Esophagus muscularis mucosa (tissue), 4 donors: ENCODE measurements at regions not wholly inside any gene's neighbourhood (a gene's known extent, or its start where the extent isn't known, plus 50 kb on each side); places are given as distances from the start of the nearest gene placed in this dataset.

Experiments
- DNase-seq: peaks from one replicate; pipeline ENCODE4 v3.0.0-alpha.2; 2017; ENCODE audit errors: extremely low spot score
- H3K27ac ChIP-seq, 4 donors: fragments of 200-600 bp; sonication (generic); replicated peaks in 1 of 4; 1 replicate in 3 of 4; 2 replicates in 1 of 4; pipeline ENCODE4 v1.5.1; 2016 to 2019; ENCODE audit warnings: mild to moderate bottlenecking in 1 of 4
- H3K27me3 ChIP-seq, 4 donors: fragments of 200-600 bp; sonication (generic); one replicate each; pipeline versions ENCODE4 v1.5.1 to v1.6.0; 2016 to 2019
- H3K36me3 ChIP-seq, 4 donors: fragments of 200-600 bp; sonication (generic); one replicate each; pipeline ENCODE4 v1.5.1; 2016 to 2019
- H3K4me1 ChIP-seq, 4 donors: fragments of 200-600 bp; sonication (generic); one replicate each; pipeline ENCODE4 v1.5.1; 2016 to 2019
- H3K4me3 ChIP-seq, 4 donors: fragments of 200-600 bp; sonication (generic); 1 replicate in 2 of 4; 2 replicates in 2 of 4; pipeline ENCODE4 v1.5.1; 2016 to 2019; ENCODE audit warnings: mild to moderate bottlenecking in 4 of 4, moderate library complexity in 1 of 4
- H3K9me3 ChIP-seq, 4 donors: fragments of 200-600 bp; sonication (generic); 1 replicate in 3 of 4; 2 replicates in 1 of 4; pipeline ENCODE4 v1.5.1; 2016 to 2019
- CTCF ChIP-seq, 3 experiments: fragments of 200-600 bp in 2 of 3; fragments of 450-650 bp in 1 of 3; sonication (generic) in 2 of 3; IDR thresholded peaks; one replicate each; pipeline ENCODE4 v1.5.1; 2017 to 2019; ENCODE audit warnings: antibody characterized with exemption in 3 of 3, mild to moderate bottlenecking in 2 of 3, moderate library complexity in 1 of 3
- EP300 ChIP-seq: sonication (generic); formaldehyde crosslinking; IDR thresholded peaks from one replicate; pipeline ENCODE4 v1.6.1; 2017; ENCODE audit warnings: antibody characterized with exemption
- POLR2A ChIP-seq: fragments of 450-650 bp; IDR thresholded peaks from one replicate; pipeline ENCODE4 v1.6.1; 2017; ENCODE audit warnings: antibody characterized with exemption, moderate library complexity, mild to moderate bottlenecking, low read depth
- POLR2AphosphoS5 ChIP-seq, 2 donors: sonication (generic); formaldehyde crosslinking; IDR thresholded peaks; one replicate each; pipeline ENCODE4 v1.6.1; 2017; ENCODE audit warnings: antibody characterized with exemption in 2 of 2
- WGBS: methylation state at CpG from one replicate; pipeline ENCODE4 v1.1.5; 2018; 5-methylcytosine and 5-hydroxymethylcytosine counted together
- intact Hi-C: fragments of 100-400 bp; cut with DNase I; formaldehyde crosslinking; loops from one replicate; pipeline ENCODE4 v1.15.1; 2023

DNA sequence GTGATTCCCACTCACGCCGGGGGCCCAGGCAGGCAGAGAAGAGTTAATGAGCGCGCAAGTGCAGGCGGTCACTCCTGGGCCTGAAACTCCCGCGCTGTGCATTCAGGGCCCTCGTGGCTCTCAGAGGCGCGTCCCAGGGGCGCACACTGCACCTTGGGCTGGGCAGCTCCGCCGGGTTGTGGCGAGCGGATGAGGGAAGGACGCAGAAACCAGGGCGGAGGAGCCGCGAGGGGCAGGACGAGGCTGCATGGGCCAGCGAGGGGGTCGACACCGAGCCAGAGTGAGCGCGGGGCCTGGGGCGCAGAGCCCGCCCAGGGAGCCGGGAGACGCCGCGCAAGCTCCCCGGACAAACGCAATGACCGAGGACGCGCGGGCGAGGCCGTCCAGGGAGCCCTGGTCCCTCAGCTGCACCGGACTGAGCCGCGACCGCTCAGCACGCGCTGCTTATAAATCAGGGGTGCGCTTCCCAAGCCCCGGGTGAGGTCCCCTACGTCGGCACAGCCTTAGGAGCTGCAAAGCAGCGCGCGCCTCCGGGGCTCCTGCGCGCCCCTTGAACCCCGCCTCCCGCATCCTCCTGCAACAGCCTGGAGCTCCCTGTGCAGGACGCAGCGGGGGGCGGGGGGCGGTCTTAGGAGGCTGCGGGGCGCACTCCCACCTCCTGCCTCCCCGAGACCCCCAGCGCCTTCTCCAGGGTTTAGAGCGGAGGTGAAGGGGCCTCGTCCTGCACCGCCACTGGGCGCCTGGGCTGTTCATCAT lies 180.2 kb upstream of the ALKAL2 start:
- TF ChIP-seq POLR2A (no peak), EP300 (no peak), POLR2AphosphoS5 (IDR thresholded peaks at IDR 0.05) (no peak), CTCF (IDR thresholded peaks at IDR 0.05) (no peak)
- peak; percentile 62 for DNase-seq
- Histone ChIP-seq H3K27me3 (peaks cover 0 to 74% (median 17%) of the 10 kb centered on the region in 4 donors), H3K27ac (no peak overlapping the region), H3K4me3 (peak overlapping the region in 1 of 4 donors; percentile 23), H3K36me3 (no peaks in the 10 kb centered on the region), H3K4me1 (peaks cover 0 to 13% (median 11%) of the 10 kb centered on the region in 4 donors), H3K9me3 (peaks cover 0 to 4% (median 2%) of the 10 kb centered on the region in 4 donors)
- whole genome bisulfite sequencing = 7% methylated on average over 23 of the region's 69 CpGs
- intact Hi-C loops = no loop called here

GRCh38 chr2:467543-467891 lies 179.6 kb upstream of the ALKAL2 start:
- peaks cover 0 to 74% (median 17%) of the 10 kb centered on the region in 4 donors for H3K27me3 ChIP-seq
- no peaks in the 10 kb centered on the region for H3K9me3 ChIP-seq
- no peak overlapping the region for H3K4me3 ChIP-seq
- peak; percentile 89 for DNase-seq
- no peak overlapping the region for H3K27ac ChIP-seq
- WGBS = 66% methylated on average over 8 of the region's 18 CpGs
- intact Hi-C loops = no loop called here
- H3K4me1 ChIP-seq = peaks cover 0 to 13% (median 11%) of the 10 kb centered on the region in 4 donors
- no peaks in the 10 kb centered on the region for H3K36me3 ChIP-seq
- TF ChIP-seq POLR2AphosphoS5 (IDR thresholded peaks at IDR 0.05) (no peak), EP300 (no peak), POLR2A (no peak), CTCF (IDR thresholded peaks at IDR 0.05) (no peak)

DNA sequence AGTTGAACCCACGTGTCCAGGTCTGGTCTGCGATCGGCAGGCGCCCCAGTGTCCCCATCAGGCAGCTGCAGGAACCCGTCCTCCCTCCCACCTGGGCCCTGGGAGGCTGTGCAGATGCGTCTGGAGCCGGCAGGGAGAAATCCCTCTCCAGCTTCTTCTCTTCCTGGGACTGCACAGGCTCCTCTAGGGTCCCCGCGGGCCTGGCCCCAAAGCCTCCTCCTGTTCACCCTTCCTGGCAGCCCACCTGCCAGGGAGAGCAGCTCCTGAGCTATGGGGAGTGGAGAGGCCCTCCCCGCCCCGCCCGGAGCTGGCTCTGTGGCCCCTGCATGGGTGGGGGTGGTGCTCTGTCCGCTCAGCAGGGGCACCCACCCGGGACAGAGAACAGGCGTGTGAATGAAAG lies 179.2 kb upstream of the ALKAL2 start:
- 78% methylated on average over 14 of the region's 15 CpGs for WGBS
- TF ChIP-seq POLR2A (no peak), CTCF (IDR thresholded peaks at IDR 0.05) (no peak), EP300 (no peak), POLR2AphosphoS5 (IDR thresholded peaks at IDR 0.05) (no peak)
- no peak overlapping the region for H3K4me3 ChIP-seq
- H3K27ac ChIP-seq = no peak overlapping the region
- no peaks in the 10 kb centered on the region for H3K36me3 ChIP-seq
- peaks cover 0 to 13% (median 11%) of the 10 kb centered on the region in 4 donors for H3K4me1 ChIP-seq
- peaks cover 0 to 75% (median 17%) of the 10 kb centered on the region in 4 donors for H3K27me3 ChIP-seq
- intact Hi-C loops = no loop called here
- H3K9me3 ChIP-seq = no peaks in the 10 kb centered on the region
- peak; percentile 45 for DNase-seq

DNA sequence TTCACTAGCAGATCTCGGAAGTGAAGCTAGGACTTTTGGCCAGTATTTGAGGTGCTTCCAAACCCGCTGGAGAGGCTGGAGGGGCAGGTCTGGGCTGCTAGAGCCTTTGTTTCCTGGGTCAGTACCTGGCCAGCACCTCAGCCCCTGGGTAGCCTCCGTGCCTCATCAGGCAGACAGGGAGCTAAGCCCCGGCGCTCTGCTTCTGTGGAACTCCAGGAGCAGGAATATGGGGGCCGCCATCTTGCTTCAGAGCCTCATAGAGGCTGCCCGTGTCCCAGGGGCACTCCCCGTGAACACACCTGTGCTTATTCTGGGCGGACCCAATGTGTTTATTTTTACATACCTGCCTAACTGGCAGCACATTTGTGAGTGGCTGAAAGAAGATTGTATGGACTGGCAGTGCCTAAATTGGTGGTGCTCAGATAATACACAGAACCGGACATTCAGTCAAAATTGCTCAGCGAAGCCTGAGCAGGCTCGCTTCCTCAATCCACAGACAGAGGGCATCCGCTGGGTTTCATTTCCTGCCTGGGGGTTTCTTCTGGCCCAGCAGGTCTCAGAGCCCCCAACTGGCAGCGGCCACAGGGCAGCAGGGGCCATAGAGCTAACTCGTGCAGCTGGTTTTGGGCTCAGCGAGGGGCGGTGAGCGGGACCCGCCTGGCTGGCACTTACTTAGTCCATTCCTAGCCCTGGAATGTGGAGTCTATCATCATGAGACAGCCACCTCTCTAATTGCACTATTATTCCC lies 176.8 kb upstream of the ALKAL2 start:
- Histone ChIP-seq H3K27me3 (peaks cover 0 to 74% (median 17%) of the 10 kb centered on the region in 4 donors), H3K9me3 (no peaks in the 10 kb centered on the region), H3K27ac (no peak overlapping the region), H3K4me1 (peaks cover 0 to 13% (median 11%) of the 10 kb centered on the region in 4 donors), H3K36me3 (no peaks in the 10 kb centered on the region), H3K4me3 (no peak overlapping the region)
- intact Hi-C loops = no loop called here
- TF ChIP-seq POLR2A (no peak), CTCF (IDR thresholded peaks at IDR 0.05) (no peak), POLR2AphosphoS5 (IDR thresholded peaks at IDR 0.05) (no peak), EP300 (no peak)
- DNase-seq = no peak
- WGBS = 88% methylated on average over 17 of the region's 19 CpGs
